HG02973 (cell line): ENCODE measurements at regions not wholly inside any gene's neighbourhood (a gene's known extent, or its start where the extent isn't known, plus 50 kb on each side); places are given as distances from the start of the nearest gene placed in this dataset.
"Not testable (repeated sequence)": the region's sequence is repeated elsewhere in the genome, so short reads cannot be mapped to it uniquely, and the experiment has no call there.

ENCODE experiments used
- ATAC-seq: cut with Tn5 transposase; IDR thresholded peaks from one replicate; pipeline ENCODE4 v1.9.1; 2021; ENCODE audit warnings: moderate library complexity; ENCODE audit not compliant: unreplicated experiment

DNA sequence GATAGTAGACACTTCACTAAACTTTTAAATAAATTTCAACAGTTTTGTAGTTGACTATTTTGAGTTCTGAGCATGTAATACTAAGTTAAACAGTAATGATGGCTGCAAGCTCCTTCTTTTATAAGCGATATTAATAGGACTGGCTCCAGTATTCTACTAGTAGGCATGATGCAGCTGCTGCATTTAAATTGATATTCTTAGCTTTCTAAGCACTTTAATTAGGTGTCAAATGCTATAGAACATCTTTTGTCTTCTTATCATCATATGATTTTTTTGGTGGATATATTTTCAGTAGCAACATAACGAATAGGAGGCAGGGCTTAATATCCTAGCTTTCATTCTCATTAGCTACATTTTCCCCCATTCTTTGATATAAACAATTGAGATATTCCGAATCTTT, 141.1 kb downstream of the FBXO4 start:
- no peak for ATAC-seq

DNA sequence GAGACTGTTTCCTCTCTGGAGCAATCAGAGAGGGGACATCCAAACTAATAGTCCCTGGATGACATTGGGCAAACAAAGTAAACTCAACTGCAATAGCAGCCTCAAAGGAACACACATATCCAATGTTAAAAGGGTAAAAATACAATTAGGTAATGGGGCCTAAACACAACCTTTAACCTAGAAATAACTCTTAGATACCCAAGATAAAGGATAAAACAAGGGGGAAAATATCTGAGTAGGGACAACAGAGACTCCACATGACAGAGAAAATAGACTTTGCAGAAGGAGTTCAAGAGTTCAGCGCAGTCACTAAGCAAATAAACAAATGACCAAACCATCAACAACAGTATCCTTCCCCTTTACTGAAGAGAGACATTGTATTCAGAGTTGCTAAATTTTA, 149.3 kb downstream of the FBXO4 start:
- no peak for ATAC-seq

DNA sequence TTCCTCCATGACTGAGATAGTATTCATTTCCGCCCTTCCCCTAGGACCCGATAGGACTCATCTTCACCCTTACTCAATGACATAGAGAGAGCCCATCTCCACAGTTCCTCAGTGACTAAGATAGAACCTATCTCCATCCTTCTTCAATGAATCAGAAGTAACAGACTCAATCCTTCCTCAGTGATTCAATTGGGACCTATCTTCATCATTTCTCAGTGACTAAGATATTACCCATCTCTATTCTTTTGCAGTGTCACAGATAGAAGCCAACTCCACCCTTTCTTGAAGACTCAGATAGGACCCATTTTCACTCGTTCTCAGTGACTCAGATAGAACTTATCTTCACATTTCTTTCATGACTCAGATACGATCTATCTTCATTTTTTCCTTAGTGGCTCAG, 164.6 kb downstream of the FBXO4 start:
- no peak for ATAC-seq

DNA sequence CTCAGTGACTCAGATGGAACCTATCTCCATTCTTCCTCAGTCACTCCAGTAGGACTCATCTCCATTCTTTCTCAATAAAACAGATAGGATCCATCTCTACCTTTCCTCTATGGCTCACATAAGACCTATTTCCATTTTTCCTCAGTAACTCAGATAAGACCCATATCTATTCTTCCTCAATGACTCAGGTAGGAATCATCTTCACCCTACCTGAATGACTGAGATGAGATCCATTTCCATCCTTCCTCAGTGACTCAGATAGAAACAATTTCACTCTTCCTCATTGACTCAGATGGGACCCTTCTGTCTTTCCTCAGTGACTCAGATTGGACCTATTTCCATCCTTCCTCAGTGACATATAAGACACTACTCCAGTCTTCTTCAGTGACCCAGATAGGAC, 165.1 kb downstream of the FBXO4 start:
- ATAC-seq, result no peak

DNA sequence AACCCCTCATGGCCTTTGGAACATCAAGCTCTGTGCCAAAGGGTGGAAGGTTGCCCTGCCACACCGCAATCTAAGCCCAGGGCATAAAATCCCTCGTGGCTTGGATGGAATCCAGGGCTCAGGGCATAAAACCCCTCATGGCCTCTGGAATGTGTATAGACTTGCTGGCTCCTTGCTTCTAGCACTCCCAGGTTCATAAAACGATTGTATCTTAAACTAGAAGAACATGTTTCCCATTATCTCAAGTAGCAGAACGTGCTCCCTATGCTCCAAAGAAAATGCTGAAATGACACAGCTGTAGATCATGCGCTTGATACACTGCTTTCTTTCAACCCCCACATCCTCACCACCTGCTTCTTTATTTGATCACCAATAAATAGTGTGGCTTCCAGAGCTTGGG, 174.8 kb downstream of the FBXO4 start:
- ATAC-seq, result not testable (repeated sequence)

DNA sequence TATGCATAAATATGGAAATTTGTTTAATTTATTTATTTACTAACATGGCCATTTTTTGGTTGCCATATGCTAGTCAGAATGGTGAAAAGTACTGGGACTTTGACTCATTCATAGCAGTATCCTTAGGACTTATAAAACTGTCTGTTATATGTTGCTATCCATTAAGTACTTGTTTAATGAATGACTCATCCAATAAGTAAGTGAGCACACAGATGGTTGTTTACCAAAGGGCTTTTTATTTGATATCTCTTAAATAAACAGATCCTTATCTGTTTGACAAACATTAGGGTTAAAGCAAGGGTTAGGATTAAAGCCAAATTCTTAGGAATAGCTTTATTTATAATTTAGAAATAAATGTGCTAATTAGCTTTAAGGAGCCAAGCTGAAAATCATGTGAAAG, 183.4 kb downstream of the FBXO4 start:
- no peak for ATAC-seq

DNA sequence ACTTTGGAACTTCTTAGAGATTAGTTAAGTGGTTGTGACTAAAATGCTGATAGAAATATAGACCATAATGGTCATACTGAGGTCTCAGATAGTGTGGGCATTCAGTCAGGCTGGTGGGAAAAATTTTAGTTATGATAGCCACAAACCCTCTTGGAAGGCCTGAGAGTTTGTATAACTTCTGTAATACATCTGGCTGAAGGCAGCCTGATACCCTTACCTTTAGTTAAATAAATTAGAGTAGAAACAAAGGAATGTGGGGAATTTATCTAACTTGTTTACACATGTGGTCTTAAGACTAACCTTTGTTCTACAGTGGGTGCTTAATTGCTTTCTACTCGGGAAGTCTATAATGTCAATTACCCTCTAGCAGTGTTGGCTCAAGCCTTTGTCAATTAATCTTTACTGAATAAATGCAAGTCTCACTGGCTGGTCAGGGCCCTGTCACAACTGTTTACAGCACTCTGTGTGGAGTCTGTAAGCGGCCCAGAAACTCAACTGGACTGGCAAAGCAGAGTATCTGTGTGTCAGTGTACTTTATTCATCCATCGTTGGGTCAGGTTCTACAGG, 184.0 kb downstream of the FBXO4 start:
- no peak for ATAC-seq

DNA sequence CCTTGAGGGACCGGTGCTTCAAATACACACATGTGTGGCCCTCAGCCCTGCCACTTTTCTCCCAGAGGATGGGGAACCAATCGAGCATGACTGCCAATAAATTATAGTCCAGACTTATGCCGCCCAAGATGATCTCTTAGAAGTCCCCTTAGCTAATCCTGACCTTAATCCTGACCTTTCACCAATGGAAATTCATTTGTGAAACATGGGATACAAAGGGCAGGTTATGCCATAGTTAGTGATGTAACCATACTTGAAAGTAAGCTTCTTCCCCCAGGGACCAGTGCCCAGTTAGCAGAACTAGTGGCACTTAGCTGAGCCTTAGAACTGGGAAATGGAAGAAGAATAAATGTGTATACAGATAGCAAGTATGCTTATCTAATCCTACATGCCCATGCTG, 190.6 kb downstream of the FBXO4 start:
- ATAC-seq, result not testable (repeated sequence)

DNA sequence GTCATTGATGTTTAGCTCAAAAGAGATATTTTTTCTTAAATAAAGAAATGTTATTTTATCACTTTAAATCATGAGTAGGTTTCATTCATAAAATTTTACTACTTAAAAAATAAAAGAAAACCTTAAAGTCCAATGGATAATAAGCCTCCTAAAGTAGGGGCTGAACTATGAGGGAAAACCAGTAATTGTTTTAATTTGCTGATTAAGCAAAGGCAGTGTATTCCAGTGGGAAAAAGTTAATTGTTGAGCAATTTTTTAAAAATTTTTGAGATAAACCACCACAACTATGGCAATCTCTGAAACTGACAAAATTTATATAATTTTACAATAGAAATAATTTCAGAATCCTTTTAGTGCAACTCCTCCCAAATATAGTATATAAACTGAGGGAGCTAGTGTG, 195.0 kb downstream of the FBXO4 start:
- ATAC-seq, result no peak

DNA sequence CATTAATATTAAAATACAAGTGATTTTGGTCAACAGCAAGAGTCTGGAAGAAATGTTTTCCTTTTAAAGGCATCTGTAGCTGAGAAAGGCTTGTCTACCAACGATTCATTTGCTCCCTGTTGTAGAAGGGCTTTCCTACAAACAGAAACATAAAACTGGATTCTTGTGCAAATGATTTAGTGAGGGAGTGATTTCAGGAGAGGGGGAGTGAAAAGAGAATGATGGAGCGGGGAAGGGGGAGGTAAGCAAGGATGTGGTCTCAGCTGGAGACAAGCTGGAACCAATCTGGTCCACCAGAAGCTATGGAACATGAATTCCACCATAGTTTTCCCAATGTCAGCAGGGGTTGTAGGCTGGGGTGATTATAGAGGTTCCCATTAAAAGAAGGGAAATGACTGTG, 196.3 kb downstream of the FBXO4 start:
- ATAC-seq, result no peak

DNA sequence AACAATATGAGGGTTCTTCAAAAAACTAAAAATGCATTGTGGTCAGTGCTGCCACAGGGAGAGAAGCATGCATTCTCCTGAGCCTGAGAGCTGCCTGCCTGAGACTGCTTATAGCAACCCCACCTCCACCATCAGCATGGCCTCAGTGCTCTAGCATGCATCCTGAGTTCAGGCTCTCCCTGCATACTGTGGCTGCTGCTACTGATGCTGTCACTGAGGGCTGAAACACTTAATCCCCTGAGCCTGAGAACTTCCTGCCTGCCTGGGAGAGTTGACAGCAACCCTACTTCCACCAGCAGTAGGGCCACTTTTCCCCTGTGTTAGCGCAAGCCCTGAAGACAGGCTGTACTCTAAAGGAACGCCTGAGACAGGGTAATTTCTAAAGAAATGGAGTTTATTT, 206.0 kb downstream of the FBXO4 start:
- no peak for ATAC-seq

DNA sequence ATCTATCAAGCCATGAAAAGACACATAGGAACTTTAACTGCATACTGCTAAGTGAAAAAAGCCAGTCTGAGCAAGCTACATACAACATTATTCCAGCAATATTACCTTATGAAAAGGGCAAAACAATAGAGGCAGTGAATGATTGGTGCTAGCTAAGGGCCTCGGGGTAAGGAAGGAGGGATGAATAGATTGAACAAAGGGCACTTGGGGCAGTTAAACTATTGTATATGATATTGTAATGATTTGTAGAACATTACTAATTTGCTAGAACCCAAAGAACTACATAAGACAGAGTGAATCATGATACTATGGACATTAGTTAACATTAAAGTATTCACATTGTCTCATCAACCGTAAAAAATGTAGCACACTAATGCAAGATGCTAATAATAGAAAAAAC, 218.3 kb downstream of the FBXO4 start:
- ATAC-seq, result no peak

DNA sequence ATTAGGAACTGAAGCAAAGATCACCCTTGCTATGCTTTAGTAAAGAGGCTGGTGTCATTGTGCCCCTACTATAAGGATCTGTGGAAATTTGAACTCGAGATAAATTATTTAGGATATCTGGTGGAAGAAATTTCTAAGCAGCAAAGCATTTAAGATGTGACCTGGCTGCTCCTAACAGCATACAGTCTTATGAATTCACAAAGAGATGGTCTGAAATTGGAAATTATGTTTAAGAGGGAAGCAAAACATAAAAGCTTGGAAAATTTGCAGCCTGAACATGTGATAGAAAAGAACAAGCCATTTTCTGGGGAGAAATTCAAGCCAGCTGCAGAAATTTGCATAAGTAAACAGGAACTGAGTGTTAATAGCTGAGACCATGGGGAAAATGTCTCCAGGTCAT, 223.7 kb downstream of the FBXO4 start:
- ATAC-seq, result no peak

DNA sequence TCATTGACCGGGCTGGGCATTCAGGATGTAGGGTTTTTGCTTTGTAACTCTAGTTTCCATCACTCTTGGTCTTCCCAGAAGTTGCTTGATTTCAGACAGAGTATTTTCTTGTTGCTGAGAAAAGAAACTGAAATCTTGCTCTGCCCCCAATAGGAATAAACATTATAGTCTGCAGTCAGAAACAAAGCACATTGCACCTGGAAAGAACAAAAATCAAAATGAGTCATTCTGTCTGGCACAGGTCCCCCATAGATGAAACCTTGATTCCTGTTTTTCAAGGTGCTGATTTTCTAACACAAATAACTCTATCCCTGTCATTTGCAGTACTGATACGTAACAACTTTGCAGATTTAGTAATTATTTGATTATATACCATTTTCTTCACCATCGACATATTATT, 232.1 kb downstream of the FBXO4 start:
- no peak for ATAC-seq

DNA sequence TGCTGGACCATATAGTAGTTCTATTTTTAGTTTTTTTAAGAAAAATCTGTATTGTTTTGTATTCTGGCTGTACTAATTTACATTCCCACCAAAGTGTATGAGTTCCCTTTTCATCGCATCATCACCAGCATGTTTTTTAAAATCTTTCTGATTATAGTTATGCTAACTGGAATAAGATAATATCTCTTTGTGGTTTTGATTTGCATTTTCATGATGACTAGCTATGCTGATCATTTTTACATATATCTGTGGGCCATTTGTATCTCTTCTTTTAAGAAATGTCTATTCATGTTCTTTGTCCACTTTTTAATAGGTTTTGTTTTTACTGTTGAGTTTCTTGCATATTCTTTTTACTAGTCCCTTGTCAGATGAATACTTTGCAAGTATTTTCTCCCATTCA, 238.0 kb downstream of the FBXO4 start:
- ATAC-seq, result no peak

DNA sequence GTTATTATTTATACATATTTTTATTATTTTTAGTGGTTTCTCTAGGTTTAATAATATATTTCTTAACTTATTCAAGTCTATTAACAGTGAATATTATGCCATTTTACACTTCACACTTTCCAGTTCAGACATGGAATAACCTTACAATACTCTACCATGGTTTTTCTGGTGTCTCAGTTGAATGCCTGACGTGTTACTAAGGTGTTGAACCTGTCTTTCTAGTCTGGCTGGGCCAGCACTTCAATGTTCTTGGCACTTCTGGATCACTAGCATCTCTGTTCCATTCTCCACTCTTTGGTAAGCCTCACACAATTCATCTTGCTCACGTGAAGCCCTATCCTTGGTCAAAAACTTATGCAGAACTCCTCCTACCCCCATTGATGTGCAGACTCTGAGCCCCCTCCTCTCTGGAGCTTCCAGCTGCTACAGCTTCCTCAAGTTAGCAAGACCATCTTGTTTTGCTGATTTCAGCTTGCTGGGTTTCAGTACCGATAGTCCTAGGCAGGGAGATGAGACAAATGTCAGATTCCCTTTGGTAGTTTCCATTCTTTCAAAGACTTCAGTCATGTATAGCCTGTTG, 243.1 kb downstream of the FBXO4 start:
- no peak for ATAC-seq

DNA sequence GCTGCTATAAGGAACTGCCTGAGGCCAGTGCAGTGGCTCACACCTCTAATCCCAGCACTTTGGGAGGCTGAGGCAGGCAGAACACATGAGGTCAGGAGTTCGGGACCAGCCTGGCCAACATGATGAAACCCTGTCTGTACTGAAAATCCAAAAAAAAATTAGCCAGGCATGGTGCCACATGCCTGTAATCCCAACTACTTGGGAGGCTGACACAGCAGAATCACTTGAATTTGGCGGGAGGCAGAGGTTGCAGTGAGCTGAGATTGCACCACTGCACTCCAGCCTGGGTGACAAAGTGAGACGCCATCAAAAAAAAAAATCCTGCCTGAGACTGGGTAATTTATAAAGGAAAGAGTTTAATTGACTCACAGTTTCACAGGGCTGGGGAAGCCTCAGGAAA, 247.1 kb upstream of the GHR start:
- not testable (repeated sequence) for ATAC-seq

DNA sequence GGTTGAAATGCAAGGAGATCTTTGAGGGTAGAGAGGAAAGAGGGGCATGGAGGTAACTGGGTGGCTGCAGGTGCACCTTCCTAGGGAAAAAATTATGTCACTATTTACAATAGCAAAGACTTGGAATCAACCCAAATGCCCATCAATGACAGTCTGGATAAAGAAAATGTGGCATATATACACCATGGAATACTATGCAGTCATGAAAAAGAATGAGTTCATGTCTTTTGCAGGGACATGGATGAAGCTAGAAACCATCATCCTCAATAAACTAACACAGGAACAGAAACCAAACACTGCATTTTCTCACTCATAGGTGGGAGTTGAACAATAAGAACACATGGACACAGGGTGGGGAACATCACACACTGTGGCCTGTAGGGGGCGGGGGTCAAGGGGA, 243.4 kb upstream of the GHR start:
- ATAC-seq, result not testable (repeated sequence)

DNA sequence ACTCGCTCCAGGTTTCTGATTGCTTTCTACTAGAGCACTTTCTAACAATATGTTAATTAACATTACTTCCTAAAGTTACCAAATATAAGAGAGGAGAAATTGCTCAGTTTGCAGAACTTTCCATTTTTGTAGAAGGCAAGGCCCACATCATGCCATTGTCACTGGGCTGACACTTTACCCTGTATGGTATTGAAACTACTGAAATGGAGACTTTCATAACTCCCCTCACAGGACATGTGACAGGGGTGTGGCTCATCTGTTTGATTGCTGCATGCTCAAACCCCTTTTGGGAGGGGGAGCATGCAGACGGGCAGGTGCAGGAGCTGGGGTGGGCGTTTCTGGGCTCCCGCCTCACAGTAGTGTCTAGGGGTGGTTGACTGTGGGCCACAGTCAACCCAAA, 206.3 kb upstream of the GHR start:
- no peak for ATAC-seq

DNA sequence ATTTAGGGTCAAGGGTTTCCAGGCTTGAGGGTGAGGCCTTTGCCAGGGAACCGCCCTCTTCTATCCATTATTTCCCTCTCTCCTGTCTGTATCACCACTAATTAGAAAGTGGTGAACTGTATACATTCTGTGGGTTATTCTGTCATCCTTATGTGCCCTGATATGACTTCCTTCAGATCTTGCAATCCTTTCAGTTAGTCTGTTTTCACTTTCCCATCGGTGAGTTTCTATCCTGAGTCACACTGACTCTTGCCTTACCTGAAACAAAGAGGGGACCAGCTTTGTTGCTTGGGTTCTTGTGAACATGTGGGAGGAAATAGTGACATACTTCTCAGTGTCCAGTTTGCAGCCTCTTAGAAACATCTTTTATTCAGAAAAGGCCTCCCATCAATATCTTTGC, 205.4 kb upstream of the GHR start:
- ATAC-seq, result no peak

DNA sequence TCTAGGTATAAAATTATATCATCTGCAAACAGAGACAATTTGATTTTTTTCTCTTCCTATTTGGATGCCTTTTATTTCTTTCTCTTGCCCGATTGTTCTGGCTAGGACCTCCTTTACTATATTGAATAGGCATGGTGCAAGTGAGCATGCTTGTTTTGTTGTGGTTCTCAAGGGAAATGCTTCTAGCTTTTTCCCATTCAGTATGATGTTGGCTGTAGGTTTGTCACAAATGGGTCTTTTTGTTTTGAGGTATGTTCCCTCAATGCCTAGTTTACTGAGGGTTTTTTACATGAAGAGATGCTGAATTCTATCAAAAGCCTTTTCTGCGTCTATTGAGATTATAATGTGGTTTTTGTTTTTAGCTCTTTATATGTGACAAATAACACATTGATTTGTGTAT, 198.2 kb upstream of the GHR start:
- ATAC-seq, result no peak

DNA sequence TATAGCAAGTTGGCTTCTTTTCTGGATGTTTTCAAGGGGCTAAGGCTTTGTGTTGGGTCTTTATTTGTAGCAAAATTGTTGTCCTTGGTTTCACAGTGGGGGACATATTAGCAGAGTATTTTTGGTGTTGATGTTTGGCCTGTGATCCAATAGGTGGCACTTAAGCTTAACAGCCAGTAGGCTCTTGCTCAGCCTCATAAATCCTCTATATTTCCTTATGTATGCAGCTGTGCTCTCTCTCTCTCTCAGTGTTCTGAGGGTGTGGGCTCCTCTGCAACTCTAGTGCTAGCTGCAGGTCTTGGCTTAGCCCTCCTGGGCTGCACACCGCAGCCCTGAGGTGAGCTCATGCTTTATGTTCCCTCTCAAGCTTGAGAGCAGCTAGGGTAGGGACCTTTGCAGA, 195.0 kb upstream of the GHR start:
- no peak for ATAC-seq

DNA sequence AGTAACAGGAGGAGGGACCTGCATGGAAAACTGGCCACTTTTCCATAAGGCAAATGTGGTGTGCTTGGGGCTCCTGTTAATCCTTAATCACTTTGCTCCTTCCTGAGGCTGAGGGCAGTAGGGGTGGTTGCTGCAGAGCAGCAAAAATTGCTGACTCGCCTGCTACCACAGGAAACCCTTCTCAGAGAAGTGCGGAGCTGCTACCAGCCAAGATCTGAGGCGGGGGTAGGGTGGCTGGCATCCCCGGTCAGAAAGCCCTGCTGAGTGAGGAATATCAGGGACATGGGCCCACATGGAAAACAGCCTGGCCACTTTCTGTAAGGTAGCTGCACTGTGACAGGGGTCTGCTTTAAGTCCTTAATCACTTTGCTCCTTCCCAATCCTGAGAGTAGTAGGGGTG, 192.4 kb upstream of the GHR start:
- no peak for ATAC-seq
